Stimulated activated CD8-positive, alpha-beta memory T cell treated with anti-CD3 and anti-CD28 coated beads, Interleukin-15, amount 100 ng/mL, for 24 hours (primary cell): ENCODE measurements at regions not wholly inside any gene's neighbourhood (a gene's known extent, or its start where the extent isn't known, plus 50 kb on each side); places are given as distances from the start of the nearest gene placed in this dataset.

ENCODE experiments used
- DNase-seq: peaks from one replicate; pipeline ENCODE4 v3.0.0-alpha.2; 2020; ENCODE audit warnings: low read depth

DNA sequence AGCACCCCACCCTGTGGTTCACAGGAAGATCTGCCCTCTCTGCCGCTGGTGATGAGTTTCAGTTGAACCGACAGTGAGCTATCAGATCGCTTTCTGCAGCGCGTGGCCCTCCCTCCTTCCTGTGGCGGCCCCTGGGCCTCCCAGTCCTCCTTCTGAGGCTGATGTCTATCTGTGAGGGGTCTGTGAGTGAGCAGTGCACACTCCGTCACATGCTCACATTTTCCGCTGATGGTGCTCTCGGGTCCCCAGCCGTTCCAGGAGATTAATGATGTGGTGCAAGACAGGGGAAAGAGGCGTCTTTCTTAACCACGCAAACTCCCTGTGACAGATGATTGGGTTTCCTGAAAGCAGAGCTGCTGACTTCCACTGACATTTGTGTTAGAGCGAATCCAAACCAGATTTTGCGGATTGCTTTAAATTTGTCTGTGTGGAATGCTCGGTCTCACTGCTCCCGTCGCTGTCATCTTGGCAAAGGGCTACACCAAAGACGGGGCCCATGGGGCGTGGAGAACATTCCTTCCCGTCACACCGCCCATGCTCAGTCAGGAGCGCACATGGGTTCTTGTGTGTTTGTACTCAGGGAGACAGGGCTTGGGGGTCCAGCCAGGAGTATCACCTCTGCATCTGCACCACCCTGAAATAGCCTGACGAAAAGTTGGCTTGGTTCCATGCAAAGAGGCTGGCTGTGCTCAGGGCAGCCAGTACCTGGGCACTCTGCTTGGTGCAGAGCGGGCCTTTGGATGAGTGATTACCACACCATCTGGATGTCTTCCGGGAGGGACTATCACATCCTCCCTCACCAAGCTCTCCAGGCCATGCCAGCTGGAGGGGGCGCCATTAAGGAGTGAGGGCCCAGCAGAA is 154.7 kb upstream of the HS6ST1 start:
- DNase-seq: peak; percentile 13

DNA sequence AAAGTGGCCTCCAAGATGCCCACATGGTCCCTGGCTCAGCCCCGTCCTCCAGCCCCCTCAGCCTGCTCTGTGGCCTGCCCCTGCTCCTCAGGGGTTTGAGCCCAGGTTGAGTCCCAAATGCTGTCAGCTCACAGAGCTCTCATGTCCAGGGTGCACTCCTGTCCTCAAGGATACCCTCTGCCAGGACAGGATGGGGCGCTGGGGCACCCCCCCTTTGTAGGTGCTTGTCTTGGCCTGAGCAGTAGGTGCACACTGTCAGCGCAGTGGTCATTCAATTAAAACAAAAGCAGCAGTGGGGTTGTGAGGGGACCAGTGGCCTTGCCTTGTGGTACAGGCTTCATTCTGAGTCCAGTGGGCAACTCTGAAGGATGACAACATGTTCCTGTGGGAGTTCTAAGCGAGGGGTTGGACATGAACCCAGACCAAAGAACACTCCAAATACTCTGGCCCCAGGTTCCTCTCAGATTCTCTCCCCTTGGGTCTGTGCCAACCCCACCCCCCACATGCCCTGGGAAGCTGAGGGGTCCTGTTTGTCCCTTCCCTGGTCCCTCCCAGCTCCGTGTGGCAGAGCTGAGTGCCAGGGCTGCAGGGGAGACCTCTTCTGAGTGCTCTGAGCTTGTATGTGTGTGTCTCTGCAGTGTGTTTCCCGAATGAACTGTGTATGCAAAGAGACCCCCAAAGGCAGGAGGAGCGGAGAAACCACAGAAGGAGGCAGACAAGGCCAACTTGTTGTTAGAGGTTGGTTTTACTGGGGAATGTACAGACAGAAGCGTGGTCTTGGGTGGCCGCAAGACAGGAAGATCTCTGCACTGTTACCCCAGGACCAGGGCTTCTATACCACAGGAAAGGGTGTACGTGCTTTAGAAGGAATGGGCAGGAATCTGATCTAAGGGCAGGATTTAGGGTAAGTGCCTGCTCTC is 155.6 kb upstream of the HS6ST1 start:
- no peak for DNase-seq

DNA sequence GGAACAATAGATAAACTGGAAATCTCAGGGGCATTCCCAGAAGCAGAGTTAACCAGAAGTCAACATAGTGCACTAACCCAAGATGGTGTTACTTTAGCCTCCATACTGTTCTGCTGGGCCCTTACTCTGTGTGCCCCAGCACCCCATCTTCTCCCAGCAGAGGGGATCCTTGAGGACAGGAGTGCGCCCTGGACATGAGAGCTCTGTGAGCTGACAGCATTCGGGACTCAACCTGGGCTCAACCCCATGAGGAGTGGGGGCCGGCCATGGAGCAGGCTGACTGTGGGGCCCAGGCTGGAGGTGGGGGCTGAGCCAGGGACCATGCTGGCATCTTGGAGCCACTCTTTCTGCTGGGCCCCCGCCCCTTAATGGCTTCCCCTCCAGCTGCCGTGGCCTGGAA is 156.3 kb upstream of the HS6ST1 start:
- DNase-seq: no peak

DNA sequence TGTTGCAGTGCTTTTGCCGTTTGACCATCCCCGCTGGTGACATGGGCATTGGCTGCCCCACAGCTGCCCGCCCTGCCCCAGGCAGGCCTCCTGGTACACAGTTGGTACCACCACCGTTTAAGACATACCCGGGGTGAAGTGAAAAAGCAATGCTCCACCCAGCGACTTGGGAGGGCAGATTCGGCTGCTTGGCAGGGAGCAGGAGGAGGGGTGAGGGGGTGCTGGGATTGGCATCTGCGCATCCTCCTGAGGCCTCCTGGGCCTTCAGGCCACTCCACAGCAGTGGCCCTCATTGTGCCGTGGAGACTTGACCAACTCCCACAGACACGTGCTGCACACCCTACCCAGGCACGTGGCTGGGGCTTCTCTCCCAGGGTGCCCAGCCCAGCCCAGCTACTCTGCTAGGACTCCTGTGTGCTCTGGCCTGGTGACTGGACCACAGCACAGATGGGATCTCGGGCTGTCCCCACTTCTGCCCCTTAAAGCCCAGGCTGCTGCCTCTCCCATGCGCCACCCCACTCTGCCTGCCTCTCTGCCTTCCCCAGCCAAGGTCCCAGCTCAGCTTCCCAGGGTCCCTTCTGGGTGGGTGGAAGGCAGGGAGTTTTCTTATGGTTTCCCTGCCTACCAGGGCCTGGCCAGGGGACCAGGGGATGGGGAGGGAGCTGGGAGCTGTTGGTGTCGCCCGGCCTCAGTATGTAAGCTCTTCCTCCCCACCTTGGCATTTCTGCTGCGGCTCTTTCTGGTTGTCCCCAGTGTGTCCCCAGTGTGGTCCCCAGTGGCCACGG is 157.0 kb upstream of the HS6ST1 start:
- DNase-seq: no peak

DNA sequence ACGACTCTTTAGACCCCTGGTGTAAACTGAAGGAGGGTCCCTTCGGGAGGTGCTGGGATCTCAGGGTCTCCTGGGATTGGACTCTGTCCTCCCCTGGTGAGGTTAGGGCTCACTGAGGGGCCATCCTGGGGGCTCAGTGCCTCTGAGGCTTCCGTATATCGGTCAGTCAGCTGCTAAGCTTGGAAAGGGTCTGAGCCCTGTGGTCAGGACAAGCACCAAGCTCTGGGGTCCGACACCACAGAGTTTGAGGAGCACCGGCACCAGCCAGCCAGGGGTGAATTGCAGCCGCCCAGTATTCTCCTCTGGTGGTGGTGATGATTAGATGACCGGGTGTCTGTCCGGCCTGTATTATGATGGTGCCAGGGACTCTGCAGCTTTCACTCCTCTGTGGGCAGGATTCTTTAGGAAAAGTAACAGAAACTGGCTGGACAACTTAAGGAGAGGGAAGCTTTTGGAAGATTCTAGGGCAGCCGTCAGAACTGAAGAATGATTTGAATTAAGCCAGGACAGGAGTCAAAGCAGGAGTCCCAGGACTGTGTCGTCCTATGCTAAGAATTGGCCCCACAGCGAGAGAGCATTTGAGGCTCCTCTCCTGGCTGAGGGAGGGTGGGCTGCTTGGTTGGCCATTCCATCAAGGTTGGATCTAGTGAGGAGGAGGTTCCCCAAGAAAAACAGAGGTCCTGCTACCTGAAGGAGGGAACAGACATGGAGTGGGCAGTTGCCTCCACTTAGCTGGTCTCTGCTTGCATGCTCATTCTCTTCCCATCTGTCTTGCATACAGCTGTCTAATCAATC is 158.6 kb upstream of the HS6ST1 start:
- DNase-seq: no peak

DNA sequence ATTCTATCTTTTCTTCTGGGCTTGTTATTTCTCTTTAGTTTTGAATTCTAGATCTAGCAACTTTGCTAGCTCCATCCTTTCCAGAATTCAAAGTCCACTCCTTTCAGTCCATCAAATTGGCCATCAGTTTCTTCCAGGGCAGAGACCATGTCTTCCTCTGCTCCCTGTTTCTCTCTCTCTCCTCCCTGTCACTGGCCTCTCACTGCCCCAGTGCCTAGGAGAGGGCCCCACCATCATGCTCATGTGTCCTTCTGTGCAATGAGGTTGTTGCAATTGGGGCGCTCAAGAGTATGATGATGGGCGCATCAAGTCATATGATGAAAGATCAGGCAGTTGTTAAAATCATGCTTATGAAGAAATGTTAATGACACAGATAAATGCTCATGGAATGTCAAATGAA is 159.2 kb upstream of the HS6ST1 start:
- no peak for DNase-seq

DNA sequence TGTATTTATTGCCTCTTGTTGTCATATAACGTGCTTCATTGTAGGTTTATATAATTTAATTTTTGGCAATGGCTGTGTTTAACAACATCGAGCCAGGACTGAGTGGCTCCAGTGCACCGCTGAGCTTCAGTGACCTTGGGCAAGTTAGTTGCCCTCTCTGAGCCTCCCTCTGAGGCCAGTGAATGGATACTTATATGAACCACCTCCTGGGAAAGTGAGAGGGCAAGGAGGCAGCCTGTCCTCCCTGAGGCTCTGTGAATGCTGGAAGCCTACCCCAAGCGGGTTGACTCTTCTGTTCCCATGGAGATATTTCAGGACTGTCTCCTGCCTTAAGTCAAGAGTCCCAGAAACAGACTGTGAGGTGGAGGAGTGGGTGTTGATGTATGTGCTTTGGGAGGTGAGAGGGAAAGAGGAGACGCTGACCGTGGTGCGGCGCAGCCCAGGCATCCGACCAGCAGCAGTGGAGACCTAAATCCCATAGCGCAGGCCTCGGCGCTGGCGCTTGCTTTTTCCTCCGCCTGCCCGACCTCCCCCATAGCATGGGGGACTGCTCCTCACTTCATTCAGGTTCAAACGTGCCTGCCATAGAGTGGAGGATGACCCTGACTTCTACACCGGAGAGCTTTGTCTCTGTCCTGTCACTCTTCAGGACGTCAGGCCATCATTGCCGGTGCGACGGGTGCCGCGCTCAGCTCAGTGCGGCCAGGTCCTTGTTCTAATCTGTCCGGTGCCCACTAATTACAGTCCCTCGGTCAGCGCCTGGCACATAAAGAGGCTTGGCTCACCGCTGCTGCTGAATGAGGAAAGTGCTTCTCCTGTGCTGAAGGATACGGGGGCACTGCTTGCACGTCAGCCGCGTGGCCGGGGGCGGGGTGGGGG is 167.3 kb upstream of the HS6ST1 start:
- DNase-seq: no peak

DNA sequence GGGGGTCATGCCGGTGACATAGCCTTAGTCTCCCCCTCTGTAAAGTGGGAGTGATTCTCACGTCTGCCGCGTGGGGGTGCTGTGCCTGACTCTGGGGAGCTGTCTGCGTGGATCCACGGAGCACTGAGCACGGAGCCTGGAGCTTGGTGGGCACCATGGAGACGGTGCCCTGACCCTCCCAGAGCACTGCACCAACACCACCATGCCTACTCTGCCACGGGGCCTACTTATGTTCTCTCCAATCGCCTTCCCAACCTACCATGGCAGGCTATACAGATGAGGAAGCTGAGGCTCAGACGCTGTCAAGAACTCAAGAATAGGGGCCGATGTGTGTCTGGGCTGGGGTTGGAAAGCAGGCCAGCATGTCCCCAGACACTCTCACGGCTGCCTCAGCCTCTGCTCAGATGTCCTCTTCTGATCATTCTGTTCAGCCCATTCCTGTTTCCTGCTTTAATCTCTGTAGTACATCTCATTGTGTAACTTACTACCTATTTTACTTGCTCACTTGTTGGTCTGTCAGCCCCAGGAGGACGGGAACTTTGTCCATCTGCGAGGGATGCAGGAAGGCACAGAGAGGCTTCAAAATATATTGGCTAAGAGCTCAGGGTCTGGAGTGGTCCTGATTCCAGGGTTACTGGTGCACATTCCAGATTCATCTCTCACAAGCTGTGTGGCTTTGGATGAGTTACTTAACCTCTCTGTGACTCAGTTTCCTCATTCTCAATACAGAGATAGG is 168.1 kb upstream of the HS6ST1 start:
- DNase-seq: no peak

DNA sequence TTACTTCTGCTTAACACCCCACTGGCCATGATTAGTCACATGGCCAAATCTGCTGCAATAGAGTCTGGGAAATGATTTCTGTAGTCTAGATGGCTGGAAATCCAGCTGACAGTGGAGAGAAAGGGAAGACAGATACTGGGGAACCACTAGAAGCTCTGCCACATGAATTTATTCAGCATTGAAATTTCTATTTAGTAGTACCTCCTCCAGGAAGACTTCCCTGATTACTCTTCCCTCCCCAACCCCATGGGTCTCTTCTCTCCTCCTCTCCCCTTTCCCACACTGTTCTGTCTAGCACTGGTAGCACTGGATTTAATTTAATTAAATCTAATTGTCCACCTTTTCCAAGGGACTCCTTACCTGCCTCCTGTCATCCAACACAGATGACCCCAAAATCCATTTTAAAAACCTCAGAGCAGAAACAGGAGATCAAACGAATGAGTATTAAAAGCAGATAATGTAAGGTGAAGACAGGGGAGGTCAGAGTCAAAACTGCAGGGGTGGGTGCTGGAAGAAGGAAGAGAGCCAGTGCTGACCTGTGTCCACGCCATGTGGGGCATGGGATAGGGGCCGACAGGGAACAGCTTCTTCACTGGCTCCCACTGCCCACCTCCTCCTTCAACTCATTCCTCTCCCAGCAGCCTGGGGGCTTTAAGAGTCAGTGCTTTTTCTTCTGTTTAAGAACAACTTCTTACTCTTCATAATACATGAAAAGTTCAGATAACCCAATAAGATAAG is 169.2 kb upstream of the HS6ST1 start:
- DNase-seq: no peak

DNA sequence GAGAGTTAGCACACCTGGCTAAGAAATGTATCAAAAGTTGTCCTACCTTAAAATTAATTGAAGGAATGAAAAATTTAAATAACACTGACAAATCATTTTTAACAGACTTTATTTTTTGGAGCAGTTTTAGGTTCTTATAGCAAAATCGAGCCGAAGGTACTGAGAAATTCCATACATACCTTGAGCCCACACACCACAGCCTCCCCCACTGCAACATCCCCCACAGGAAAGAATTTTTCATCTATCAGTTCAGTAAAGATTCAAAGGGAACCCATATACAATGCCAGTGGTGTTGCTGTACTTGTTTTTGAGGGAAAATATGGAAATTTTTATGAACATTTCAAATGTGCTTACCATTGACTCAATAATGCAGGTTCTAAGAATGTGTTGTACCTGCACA is 169.8 kb upstream of the HS6ST1 start:
- no peak for DNase-seq

DNA sequence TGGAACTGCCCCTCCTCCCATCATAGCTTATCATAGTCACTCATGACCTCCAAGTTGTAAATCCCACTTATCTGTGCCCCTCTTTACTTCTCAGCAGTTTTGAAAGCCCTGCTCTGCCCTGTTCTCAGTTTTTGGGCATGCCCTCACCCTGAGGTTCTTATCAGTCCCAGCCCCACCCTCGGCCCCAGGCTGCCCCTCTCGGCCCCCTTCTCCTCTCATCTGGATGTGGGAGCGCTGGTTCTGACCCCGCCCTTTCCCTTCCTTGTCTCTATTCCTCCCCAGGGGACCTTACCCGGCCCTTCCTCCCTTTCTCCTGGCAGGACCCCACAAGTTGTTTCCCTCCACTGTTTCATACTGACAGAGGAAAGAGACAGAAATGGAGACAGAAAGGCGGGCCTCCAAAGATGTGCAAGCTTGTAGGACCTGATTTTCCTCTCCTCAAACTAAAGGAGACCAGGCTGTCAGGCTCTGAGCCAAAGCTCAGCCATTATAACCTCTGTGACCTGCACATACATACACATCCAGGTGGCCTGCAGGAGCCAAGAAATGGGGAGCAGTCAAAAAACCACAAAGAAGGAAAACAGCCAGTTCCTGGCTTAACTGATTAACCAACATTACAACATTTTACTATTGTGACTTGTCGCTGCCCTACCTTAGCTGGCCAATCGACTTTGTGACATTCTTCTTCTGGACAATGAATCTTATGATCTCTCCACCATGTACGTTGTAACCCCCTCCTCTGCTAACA is 171.0 kb upstream of the HS6ST1 start:
- no peak for DNase-seq

DNA sequence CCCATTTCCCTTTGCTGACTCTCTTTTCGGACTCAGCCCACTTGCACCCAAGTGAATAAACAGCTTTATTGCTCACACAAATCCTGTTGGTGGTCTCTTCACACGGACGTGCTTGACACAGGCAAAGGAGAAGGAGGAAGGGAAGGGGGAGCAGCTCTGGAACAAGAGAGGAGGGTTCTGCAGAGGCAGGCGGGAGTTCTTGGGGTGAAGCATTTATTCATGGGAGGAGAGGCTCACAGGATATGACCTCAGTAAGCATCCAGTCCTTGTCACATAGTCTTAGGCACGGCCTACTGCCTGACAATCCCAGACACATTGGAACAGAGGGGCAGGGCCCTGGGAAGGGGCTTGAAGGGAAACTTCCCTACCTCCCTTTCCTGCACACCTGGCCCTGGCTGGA is 171.7 kb upstream of the HS6ST1 start:
- no peak for DNase-seq

DNA sequence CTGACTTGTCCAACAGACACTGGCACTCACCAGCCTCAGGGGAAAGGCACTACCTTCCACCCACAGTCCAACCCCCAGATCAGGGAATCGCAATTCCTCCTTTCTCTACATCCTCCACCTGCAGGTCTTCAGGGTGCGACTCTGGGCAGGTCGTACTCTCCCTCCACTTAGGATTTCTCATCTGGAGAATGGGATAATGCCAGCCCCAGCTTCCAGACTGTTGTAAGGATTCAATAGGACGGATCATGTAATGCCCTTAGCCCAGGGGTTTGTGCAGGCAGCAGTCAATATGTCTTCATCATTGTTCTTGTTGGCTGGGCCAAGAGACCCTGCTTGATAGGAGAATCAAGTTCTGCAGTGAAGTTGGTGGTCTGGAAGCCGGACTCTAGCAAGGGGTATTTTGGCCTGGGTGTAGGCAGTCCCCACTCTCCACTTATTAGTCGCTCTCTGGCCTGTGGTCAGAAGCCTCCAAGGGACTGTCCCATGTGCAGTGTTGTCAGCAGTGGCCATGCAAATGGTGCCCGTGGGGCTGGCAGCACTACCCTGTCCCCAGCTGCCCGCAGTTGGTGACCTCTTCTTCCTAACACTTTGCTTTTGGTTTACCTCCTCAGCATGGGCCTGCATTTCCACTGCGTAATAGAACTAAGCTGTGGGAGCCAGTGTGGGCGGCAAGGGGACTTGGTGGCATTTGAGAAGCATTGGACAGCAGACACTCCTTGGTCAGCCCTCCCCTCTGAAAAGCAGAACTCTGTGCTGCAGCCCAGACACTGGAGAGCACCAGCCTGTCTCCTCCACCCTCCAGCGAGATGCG is 172.4 kb upstream of the HS6ST1 start:
- no peak for DNase-seq

DNA sequence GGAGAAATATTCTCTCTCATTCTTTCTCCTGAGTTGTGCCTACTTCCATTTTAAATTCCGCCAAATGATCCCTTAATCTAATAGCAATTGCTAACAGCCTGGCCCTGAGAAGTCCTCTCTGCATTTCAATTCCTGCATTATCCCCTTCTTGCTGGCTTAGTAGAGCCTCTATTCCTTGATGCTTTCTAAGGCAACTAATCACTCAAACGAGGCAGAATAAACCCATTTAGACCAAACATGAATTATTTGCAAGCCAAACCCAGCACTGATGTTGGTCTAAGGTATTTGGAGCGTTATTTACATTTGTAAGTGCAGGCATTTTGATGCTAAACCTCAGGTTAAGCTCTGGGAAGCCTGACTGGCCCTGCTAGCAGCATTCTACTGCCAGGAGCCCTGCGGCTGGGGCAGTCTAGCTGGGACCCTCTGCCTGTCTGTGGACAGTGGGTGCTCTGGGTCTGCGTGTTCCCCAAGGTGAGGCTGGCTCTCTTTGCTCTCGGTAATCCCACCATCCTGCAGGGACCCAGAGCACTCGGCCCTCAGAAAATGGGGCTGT is 173.1 kb upstream of the HS6ST1 start:
- no peak for DNase-seq

DNA sequence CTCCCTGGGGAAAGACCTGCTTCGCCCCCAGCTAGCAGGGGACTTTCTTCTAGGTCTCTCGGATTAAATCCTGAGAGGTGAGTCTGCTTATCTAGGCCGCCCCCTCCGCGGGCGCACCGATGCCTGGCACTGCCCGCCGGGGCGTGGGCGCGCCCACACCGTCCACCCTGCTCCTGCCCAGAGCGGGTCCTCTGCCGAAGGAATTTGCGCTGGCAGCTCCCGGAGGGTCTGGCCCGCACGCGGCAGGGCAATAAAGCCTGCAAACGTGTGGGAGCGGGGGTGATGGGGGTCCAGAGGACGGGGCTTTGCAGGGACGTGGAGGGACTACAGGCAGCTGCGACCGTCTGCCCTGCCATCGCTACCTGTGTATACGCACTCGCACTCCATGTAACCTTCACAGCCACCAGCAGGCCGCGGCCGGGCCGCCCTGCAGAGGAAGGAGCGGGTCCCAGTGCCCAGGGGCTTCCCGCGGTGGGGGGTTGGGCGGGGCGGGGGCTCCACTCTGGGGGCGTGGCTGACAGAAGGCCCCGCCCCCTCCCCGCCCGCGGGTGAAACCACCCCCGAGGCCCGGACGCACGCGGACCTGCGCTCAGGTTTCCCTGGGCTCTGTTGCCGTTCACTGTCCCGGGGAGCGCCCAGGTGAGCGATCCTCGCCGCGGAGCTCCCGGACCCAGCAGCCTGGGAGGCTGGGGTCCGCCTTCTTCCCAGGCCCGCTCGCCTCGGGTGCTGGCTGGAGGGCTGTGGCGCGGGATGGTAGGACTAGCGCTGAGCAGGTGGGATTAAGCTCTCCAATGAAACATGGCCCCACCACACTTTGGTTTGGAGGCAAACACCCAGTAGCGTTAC is 174.5 kb upstream of the HS6ST1 start:
- DNase-seq: no peak

DNA sequence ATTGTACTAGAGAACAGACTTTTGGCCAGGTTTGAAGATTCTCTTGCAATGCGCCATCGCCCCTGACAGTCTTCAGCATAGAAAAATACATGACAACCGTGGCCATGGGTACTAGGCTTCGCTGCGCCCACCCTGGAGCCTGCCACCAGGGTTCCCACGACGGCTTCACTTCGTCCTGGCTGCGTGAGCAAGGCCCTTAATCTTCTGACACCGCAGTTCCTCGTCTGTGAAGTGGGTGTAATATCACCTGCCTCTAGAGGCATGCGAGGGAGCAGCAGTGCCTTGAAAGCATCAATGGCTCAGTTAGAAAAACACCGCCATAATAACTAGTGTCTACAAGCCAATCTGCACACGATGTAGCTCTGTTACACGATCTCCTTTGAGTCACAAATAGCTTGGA is 175.2 kb upstream of the HS6ST1 start:
- DNase-seq: no peak
